CD14-positive monocyte (primary cell): ENCODE measurements at regions not wholly inside any gene's neighbourhood (a gene's known extent, or its start where the extent isn't known, plus 50 kb on each side); places are given as distances from the start of the nearest gene placed in this dataset.

Experiments
- DNase-seq, 3 donors: peaks; one replicate each; pipeline ENCODE4 v3.0.0-alpha.2; 2011 to 2022
- H2AFZ ChIP-seq: 2 replicates; pipeline ENCODE4 v1.6.0; 2012; ENCODE audit warnings: mild to moderate bottlenecking, low read depth, low read length, inconsistent platforms; ENCODE audit not compliant: insufficient read depth, poor library complexity, severe bottlenecking
- H3K27ac ChIP-seq, 2 donors: 1 replicate in 1 of 2; 2 replicates in 1 of 2; pipeline ENCODE4 v1.5.1; 2012 to 2013; ENCODE audit warnings: low read length in 2 of 2, control low read depth in 1 of 2, inconsistent platforms in 1 of 2, low read depth in 1 of 2, mild to moderate bottlenecking in 1 of 2
- H3K27me3 ChIP-seq, 2 donors: one replicate each; pipeline versions ENCODE4 v1.6.0 to v1.6.1; 2011 to 2013; ENCODE audit warnings: low read length in 2 of 2; ENCODE audit not compliant: control insufficient read depth in 2 of 2, insufficient read depth in 2 of 2
- H3K36me3 ChIP-seq, 2 donors: replicated peaks in 1 of 2; 1 replicate in 1 of 2; 2 replicates in 1 of 2; pipeline versions ENCODE4 v1.5.1 to v1.6.1; 2012 to 2013; ENCODE audit warnings: low read length in 2 of 2, control low read depth in 1 of 2, inconsistent platforms in 1 of 2, mild to moderate bottlenecking in 1 of 2; ENCODE audit not compliant: insufficient read depth in 2 of 2, control insufficient read depth in 1 of 2
- H3K4me1 ChIP-seq, 2 donors: 1 replicate in 1 of 2; 2 replicates in 1 of 2; pipeline versions ENCODE4 v1.5.1 to v1.6.1; 2012 to 2013; ENCODE audit warnings: low read length in 2 of 2, control low read depth in 1 of 2, inconsistent platforms in 1 of 2, mild to moderate bottlenecking in 1 of 2, moderate library complexity in 1 of 2; ENCODE audit not compliant: insufficient read depth in 2 of 2, control insufficient read depth in 1 of 2
- H3K4me2 ChIP-seq: replicated peaks from 2 replicates; pipeline ENCODE3; 2012; ENCODE audit warnings: low read length, moderate library complexity, mild to moderate bottlenecking; ENCODE audit not compliant: poor library complexity, severe bottlenecking; ENCODE audit errors: extremely low read depth
- H3K4me3 ChIP-seq, 3 experiments: fragments of 200-600 bp in 1 of 3; sonication (generic) in 1 of 3; replicated peaks in 1 of 3; 1 replicate in 2 of 3; 2 replicates in 1 of 3; pipeline ENCODE4 v1.5.1; 2011 to 2013; ENCODE audit warnings: low read length in 3 of 3, mild to moderate bottlenecking in 3 of 3, control low read depth in 2 of 3, low read depth in 2 of 3, inconsistent platforms in 1 of 3, moderate library complexity in 1 of 3
- H3K79me2 ChIP-seq: 2 replicates; pipeline ENCODE4 v1.6.0; 2012; ENCODE audit warnings: mild to moderate bottlenecking, control low read depth, inconsistent platforms, low read length, moderate library complexity; ENCODE audit not compliant: insufficient read depth
- H3K9ac ChIP-seq: 2 replicates; pipeline ENCODE4 v1.6.0; 2017; ENCODE audit warnings: low read length, mild to moderate bottlenecking; ENCODE audit not compliant: insufficient read depth, poor library complexity, severe bottlenecking
- H3K9me3 ChIP-seq, 2 donors: replicated peaks in 1 of 2; 1 replicate in 1 of 2; 2 replicates in 1 of 2; pipeline versions ENCODE4 v1.5.1 to v1.6.1; 2012 to 2013; ENCODE audit warnings: low read length in 2 of 2, control low read depth in 1 of 2; ENCODE audit not compliant: control insufficient read depth in 1 of 2, insufficient read depth in 1 of 2
- H4K20me1 ChIP-seq: 2 replicates; pipeline ENCODE4 v1.6.0; 2012; ENCODE audit warnings: mild to moderate bottlenecking, low read length, control low read depth, moderate library complexity; ENCODE audit not compliant: insufficient read depth
- H3K27ac Mint-ChIP-seq, 7 donors: one replicate each; pipeline ENCODE4 v1.8.0; 2020; ENCODE audit warnings: mild to moderate bottlenecking in 7 of 7, mixed read lengths in 7 of 7, moderate library complexity in 6 of 7, inconsistent platforms in 2 of 7
- H3K27me3 Mint-ChIP-seq, 3 donors: one replicate each; pipeline ENCODE4 v1.8.0; 2021 to 2022; ENCODE audit warnings: low read depth in 3 of 3, mild to moderate bottlenecking in 3 of 3, mixed read lengths in 3 of 3, moderate library complexity in 3 of 3, inconsistent platforms in 1 of 3
- H3K36me3 Mint-ChIP-seq, 2 donors: one replicate each; pipeline ENCODE4 v1.8.0; 2020; ENCODE audit warnings: mixed read lengths in 2 of 2, inconsistent platforms in 1 of 2, mild to moderate bottlenecking in 1 of 2
- H3K4me1 Mint-ChIP-seq: one replicate; pipeline ENCODE4 v1.8.0; 2020; ENCODE audit warnings: mild to moderate bottlenecking, mixed read lengths
- H3K4me3 Mint-ChIP-seq, 2 donors: one replicate each; pipeline ENCODE4 v1.8.0; 2020; ENCODE audit warnings: mild to moderate bottlenecking in 2 of 2, mixed read lengths in 2 of 2, moderate library complexity in 1 of 2
- H3K9me3 Mint-ChIP-seq, 7 donors: one replicate each; pipeline ENCODE4 v1.8.0; 2020 to 2022; ENCODE audit warnings: mixed read lengths in 7 of 7, mild to moderate bottlenecking in 6 of 7, moderate library complexity in 6 of 7, inconsistent platforms in 2 of 7
- CTCF ChIP-seq: fragments of 200-600 bp; IDR thresholded peaks from one replicate; pipeline ENCODE4 v1.8.0; 2022; ENCODE audit warnings: antibody characterized with exemption, mild to moderate bottlenecking
- WGBS: methylation state at CpG from one replicate; pipeline ENCODE4 v1.1.5; 2013; ENCODE audit warnings: missing lambda C conversion rate; ENCODE audit not compliant: insufficient coverage; 5-methylcytosine and 5-hydroxymethylcytosine counted together
- intact Hi-C, 2 donors: fragments of 100-400 bp; cut with micrococcal nuclease; formaldehyde crosslinking; loops; one replicate each; pipeline versions ENCODE4 v1.15.0 to v1.15.1; 2023

DNA sequence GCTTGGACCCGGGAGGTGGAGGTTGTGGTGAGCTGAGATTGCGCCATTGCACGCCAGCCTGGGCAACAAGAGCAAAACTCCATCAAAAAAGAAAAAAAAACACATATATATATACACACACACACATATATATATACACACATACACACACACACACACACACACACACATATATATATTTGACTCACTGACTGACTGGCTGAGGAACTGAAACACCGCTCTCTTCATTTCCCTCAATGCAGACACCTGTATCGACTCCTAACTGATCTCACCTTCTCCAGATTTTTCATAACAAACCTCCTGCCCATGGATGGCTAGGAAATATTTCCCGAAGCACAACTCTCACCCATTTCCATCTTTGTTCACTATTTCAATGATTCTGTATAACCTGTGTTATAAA, 140.7 kb upstream of the ANO3 start:
- H4K20me1 ChIP-seq, result no peaks in the 10 kb centered on the region
- H3K9me3 ChIP-seq, result no peaks in the 10 kb centered on the region
- intact Hi-C loops, result no loop called here
- no peaks in the 10 kb centered on the region for H3K4me1 ChIP-seq
- TF ChIP-seq CTCF, result no peak
- no peak for DNase-seq
- no peaks in the 10 kb centered on the region for H3K27me3 ChIP-seq
- H3K4me2 ChIP-seq, result no peak overlapping the region
- H3K4me3 Mint-ChIP-seq, result no peak overlapping the region
- H3K36me3 Mint-ChIP-seq, result no peaks in the 10 kb centered on the region
- H3K9ac ChIP-seq, result no peak overlapping the region
- no peaks in the 10 kb centered on the region for H3K79me2 ChIP-seq
- no peaks in the 10 kb centered on the region for H3K27me3 Mint-ChIP-seq
- H3K27ac Mint-ChIP-seq, result no peak overlapping the region
- H2AFZ ChIP-seq, result no peak overlapping the region
- H3K4me1 Mint-ChIP-seq, result no peaks in the 10 kb centered on the region
- H3K4me3 ChIP-seq, result no peak overlapping the region
- peaks cover 0 to 2% (median 0%) of the 10 kb centered on the region in 7 donors for H3K9me3 Mint-ChIP-seq
- 100% methylated on average over 2 of the region's 6 CpGs for WGBS
- H3K36me3 ChIP-seq, result no peaks in the 10 kb centered on the region
- H3K27ac ChIP-seq, result no peak overlapping the region

DNA sequence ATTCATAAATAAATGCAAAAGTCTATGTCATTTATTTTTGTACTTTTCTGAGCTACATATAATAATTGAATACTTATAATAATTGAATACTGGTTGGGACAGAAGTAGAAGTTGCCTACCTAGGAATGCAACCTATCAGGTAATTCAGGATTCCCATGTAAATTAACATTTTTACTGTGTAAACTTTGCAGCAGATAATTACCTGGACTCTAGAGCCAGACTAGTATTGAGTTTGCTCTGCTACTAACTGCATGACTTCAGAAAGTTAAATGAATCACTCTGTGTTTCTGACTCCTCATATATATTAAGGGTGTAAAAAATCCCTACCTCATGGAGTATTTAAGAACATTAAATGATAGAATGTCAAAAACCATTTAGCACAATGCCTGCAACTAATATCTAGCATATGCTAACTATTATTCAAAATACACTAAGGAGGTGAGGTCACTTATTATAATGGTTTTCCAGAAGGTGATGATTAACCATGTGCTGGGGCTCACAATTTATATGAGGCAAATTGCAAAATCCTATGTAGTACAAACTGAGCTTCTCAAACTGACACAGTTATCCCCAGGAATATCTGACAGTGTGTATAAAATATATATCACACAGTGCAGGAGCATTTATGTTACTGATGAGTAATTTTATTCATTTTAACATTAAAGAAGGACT, 138.1 kb upstream of the ANO3 start:
- Mint-ChIP-seq H3K27ac (no peak overlapping the region), H3K27me3 (no peaks in the 10 kb centered on the region), H3K4me1 (no peaks in the 10 kb centered on the region), H3K36me3 (no peaks in the 10 kb centered on the region), H3K9me3 (peaks cover 0 to 2% (median 0%) of the 10 kb centered on the region in 7 donors), H3K4me3 (no peak overlapping the region)
- H3K4me1 ChIP-seq, result no peaks in the 10 kb centered on the region
- no peak overlapping the region for H2AFZ ChIP-seq
- no peak for TF ChIP-seq CTCF
- H3K27me3 ChIP-seq, result no peaks in the 10 kb centered on the region
- H3K27ac ChIP-seq, result no peak overlapping the region
- H3K9me3 ChIP-seq, result no peaks in the 10 kb centered on the region
- intact Hi-C loops, result no loop called here
- H3K4me2 ChIP-seq, result no peak overlapping the region
- no peaks in the 10 kb centered on the region for H4K20me1 ChIP-seq
- no peak for DNase-seq
- no peaks in the 10 kb centered on the region for H3K36me3 ChIP-seq
- H3K79me2 ChIP-seq, result no peaks in the 10 kb centered on the region
- H3K9ac ChIP-seq, result no peak overlapping the region
- no peak overlapping the region for H3K4me3 ChIP-seq
